ENCODE measurements at regions not wholly inside any gene's neighbourhood (a gene's known extent, or its start where the extent isn't known, plus 50 kb on each side); places are given as distances from the start of the nearest gene placed in this dataset.

DNA sequence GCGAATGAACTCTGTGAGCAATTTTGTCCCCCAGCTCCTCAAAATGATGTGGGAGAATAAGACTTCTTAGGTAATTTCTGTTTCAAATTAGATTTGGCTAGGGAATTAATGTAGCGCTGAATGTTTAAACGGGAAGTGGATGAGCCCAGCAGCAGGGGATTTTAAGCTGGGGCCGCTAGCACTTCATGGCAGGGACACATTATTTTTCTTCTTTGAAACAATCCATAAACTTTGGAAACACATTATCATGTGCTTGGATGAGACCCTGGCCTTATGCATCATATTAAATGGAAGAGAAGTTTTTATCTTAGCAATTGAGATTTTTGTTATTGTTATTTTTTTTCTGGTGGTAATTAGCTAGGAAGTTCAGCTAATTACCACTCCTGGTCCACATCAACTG, 74.2 kb upstream of the FUCA2 start:
- Mint-ChIP-seq H3K4me3 (no peak overlapping the region), H3K27ac (no peak overlapping the region), H3K36me3 (ENCODE audit: low read depth) (peaks cover 1% of the 10 kb centered on the region), H3K9me3 (no peaks in the 10 kb centered on the region), H3K4me1 (peaks cover 15% of the 10 kb centered on the region), H3K27me3 (ENCODE audit: insufficient read depth) (no peaks in the 10 kb centered on the region)
- no peaks in the 10 kb centered on the region for H3K27me3 ChIP-seq (ENCODE audit: control insufficient read depth, insufficient read depth, low read length, poor library complexity, severe bottlenecking)
- WGBS, 2 experiments (ENCODE audit: insufficient coverage in 1 of 2, insufficient read length in 1 of 2), result 99 to 100% methylated on average over 4 of the region's 4 CpGs
- no peak overlapping the region for H3K27ac ChIP-seq (ENCODE audit: low read depth, low read length)
- no peak overlapping the region for H3K9ac ChIP-seq (ENCODE audit: extremely low read depth, low read length, poor library complexity, severe bottlenecking)
- no peak for DNase-seq
- no peaks in the 10 kb centered on the region for H3K36me3 ChIP-seq (ENCODE audit: control insufficient read depth, insufficient read depth, low read length)
- no peak overlapping the region for H3K4me3 ChIP-seq (ENCODE audit: low read length)
- peaks cover 9% of the 10 kb centered on the region for H3K9me3 ChIP-seq (ENCODE audit: control insufficient read depth, low read length)
- H3K4me1 ChIP-seq (ENCODE audit: control insufficient read depth, insufficient read depth, low read length), result no peaks in the 10 kb centered on the region
- TF ChIP-seq, protein P1, sequence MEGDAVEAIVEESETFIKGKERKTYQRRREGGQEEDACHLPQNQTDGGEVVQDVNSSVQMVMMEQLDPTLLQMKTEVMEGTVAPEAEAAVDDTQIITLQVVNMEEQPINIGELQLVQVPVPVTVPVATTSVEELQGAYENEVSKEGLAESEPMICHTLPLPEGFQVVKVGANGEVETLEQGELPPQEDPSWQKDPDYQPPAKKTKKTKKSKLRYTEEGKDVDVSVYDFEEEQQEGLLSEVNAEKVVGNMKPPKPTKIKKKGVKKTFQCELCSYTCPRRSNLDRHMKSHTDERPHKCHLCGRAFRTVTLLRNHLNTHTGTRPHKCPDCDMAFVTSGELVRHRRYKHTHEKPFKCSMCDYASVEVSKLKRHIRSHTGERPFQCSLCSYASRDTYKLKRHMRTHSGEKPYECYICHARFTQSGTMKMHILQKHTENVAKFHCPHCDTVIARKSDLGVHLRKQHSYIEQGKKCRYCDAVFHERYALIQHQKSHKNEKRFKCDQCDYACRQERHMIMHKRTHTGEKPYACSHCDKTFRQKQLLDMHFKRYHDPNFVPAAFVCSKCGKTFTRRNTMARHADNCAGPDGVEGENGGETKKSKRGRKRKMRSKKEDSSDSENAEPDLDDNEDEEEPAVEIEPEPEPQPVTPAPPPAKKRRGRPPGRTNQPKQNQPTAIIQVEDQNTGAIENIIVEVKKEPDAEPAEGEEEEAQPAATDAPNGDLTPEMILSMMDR (conservative IDR thresholded peaks at IDR 0.05), result no peak

DNA sequence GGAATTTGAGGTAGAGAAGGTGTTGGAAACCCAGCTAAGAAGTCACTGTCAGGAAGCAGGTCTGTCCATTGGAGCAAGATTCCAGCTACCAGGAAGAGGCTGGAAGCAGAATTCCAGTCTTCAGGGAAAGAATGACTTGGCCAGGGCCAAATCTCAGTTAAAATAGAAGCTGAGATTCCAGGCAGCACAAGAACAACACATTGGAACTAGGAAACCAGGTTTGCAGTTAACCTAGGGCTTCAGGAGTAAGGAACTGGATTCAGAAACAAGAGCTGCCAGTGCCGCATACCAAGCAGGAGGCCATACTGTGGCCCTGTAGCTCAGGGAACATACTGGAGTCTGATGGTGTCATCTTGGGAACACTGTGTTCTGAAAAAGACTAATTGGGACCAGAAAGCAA, 73.7 kb upstream of the FUCA2 start:
- no peaks in the 10 kb centered on the region for H3K27me3 Mint-ChIP-seq (ENCODE audit: insufficient read depth)
- H3K9me3 Mint-ChIP-seq, result no peaks in the 10 kb centered on the region
- no peak overlapping the region for H3K27ac Mint-ChIP-seq
- Histone ChIP-seq H3K9ac (ENCODE audit: extremely low read depth, low read length, poor library complexity, severe bottlenecking) (no peak overlapping the region), H3K4me3 (ENCODE audit: low read length) (no peak overlapping the region), H3K4me1 (ENCODE audit: control insufficient read depth, insufficient read depth, low read length) (no peaks in the 10 kb centered on the region), H3K36me3 (ENCODE audit: control insufficient read depth, insufficient read depth, low read length) (no peaks in the 10 kb centered on the region), H3K27me3 (ENCODE audit: control insufficient read depth, insufficient read depth, low read length, poor library complexity, severe bottlenecking) (no peaks in the 10 kb centered on the region), H3K27ac (ENCODE audit: low read depth, low read length) (no peak overlapping the region), H3K9me3 (ENCODE audit: control insufficient read depth, low read length) (peaks cover 9% of the 10 kb centered on the region)
- no peak overlapping the region for H3K4me3 Mint-ChIP-seq
- TF ChIP-seq, protein P1 (conservative IDR thresholded peaks at IDR 0.05), result no peak
- WGBS, 2 experiments (ENCODE audit: insufficient coverage in 1 of 2, insufficient read length in 1 of 2), result 96 to 100% methylated on average over 1 of the region's 1 CpG
- no peak for DNase-seq
- peaks cover 3% of the 10 kb centered on the region for H3K36me3 Mint-ChIP-seq (ENCODE audit: low read depth)
- H3K4me1 Mint-ChIP-seq, result peaks cover 11% of the 10 kb centered on the region

DNA sequence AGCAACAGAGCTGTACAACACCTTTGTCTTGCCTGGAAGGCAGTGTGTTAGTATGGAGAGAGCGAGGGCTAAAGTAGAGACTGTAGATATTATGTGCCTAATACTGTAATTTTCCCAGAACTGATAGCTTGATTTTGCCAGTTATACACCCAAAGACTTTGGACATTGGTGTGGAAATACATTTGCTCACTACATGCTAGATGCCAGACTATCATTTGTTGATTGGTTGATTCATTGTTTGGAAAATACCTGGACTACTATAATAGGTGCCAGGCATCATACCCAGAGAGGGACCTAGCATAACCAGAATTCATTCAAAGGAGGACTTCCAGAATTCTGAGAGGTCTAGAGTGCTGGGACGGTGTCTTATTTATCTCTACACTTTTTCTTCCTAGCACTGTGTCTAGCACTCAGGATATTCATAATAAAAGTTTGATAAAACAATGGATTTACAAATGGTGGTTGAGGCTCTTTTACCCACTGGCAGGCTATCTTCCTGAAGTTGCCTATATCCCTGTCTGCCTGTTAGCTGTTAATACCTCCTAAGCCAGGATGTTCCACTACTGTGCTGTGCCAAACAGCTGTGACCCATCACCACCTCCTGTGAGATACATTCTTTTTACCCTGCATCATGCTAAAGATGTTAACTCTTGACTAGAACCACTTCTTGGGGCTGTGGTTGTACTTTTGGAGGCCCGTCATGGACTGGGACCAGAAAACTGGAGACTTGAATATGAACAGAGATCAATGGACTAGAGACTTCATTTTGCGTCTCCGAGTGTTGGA, 72.2 kb upstream of the FUCA2 start:
- H3K36me3 Mint-ChIP-seq (ENCODE audit: low read depth), result peaks cover 9% of the 10 kb centered on the region
- no peak for DNase-seq
- H3K27ac ChIP-seq (ENCODE audit: low read depth, low read length), result no peak overlapping the region
- peaks cover 9% of the 10 kb centered on the region for H3K4me1 Mint-ChIP-seq
- TF ChIP-seq, protein P1 (conservative IDR thresholded peaks at IDR 0.05), result no peak
- no peaks in the 10 kb centered on the region for H3K27me3 Mint-ChIP-seq (ENCODE audit: insufficient read depth)
- peaks cover 6% of the 10 kb centered on the region for H3K9me3 ChIP-seq (ENCODE audit: control insufficient read depth, low read length)
- no peak overlapping the region for H3K4me3 Mint-ChIP-seq
- no peak overlapping the region for H3K9ac ChIP-seq (ENCODE audit: extremely low read depth, low read length, poor library complexity, severe bottlenecking)
- no peak overlapping the region for H3K4me3 ChIP-seq (ENCODE audit: low read length)
- H3K27me3 ChIP-seq (ENCODE audit: control insufficient read depth, insufficient read depth, low read length, poor library complexity, severe bottlenecking), result no peaks in the 10 kb centered on the region
- WGBS, 2 experiments (ENCODE audit: insufficient coverage in 1 of 2, insufficient read length in 1 of 2), result 79 to 94% methylated on average over 4 to 5 of the region's 5 CpGs
- H3K27ac Mint-ChIP-seq, result no peak overlapping the region
- H3K36me3 ChIP-seq (ENCODE audit: control insufficient read depth, insufficient read depth, low read length), result no peaks in the 10 kb centered on the region
- H3K4me1 ChIP-seq (ENCODE audit: control insufficient read depth, insufficient read depth, low read length), result no peaks in the 10 kb centered on the region
- H3K9me3 Mint-ChIP-seq, result peaks cover 5% of the 10 kb centered on the region
